ENCODE measurements at regions not wholly inside any gene's neighbourhood (a gene's known extent, or its start where the extent isn't known, plus 50 kb on each side); places are given as distances from the start of the nearest gene placed in this dataset.

DNA sequence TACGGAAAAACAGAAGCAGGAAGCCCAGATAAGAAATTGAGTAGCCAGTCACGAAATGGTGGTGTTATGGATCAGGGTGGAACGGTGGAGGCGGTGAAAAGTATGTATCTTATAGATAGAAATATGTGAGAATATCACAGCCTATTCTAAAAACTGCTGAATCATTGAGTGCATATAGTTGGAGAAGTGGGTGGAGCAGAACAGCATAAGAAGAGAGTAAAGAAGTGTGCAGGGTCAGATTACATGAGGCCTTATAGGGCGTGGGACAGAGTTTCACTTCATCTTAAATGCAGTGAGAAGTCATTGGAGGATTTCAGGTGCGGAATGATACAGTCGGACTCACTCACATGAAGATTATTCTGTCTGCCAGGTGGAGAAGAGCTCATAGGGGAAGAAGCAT lies 293.1 kb downstream of the TRIML1 start:
- TF ChIP-seq, protein P1, sequence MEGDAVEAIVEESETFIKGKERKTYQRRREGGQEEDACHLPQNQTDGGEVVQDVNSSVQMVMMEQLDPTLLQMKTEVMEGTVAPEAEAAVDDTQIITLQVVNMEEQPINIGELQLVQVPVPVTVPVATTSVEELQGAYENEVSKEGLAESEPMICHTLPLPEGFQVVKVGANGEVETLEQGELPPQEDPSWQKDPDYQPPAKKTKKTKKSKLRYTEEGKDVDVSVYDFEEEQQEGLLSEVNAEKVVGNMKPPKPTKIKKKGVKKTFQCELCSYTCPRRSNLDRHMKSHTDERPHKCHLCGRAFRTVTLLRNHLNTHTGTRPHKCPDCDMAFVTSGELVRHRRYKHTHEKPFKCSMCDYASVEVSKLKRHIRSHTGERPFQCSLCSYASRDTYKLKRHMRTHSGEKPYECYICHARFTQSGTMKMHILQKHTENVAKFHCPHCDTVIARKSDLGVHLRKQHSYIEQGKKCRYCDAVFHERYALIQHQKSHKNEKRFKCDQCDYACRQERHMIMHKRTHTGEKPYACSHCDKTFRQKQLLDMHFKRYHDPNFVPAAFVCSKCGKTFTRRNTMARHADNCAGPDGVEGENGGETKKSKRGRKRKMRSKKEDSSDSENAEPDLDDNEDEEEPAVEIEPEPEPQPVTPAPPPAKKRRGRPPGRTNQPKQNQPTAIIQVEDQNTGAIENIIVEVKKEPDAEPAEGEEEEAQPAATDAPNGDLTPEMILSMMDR (IDR thresholded peaks at IDR 0.05) = no peak
- TF ChIP-seq POLR2A (IDR thresholded peaks at IDR 0.05) = no peak
- no peak for TF ChIP-seq EP300 (IDR thresholded peaks at IDR 0.05)
